GM23248 (cell line): ENCODE measurements at regions not wholly inside any gene's neighbourhood (a gene's known extent, or its start where the extent isn't known, plus 50 kb on each side); places are given as distances from the start of the nearest gene placed in this dataset.

Experiments used
- DNase-seq: peaks from one replicate; pipeline ENCODE4 v3.0.0-alpha.2; 2015
- H2AFZ ChIP-seq: fragments of 200-600 bp; sonication (generic); 2 replicates; pipeline ENCODE4 v1.6.1; 2016; ENCODE audit warnings: antibody characterized with exemption
- H3F3A ChIP-seq: fragments of 200-600 bp; sonication (generic); 2 replicates; pipeline ENCODE4 v1.6.1; 2016; ENCODE audit warnings: mild to moderate bottlenecking, antibody characterized with exemption, mixed run types; ENCODE audit not compliant: insufficient read depth
- H3K27ac ChIP-seq: fragments of 200-600 bp; sonication (generic); 2 replicates; pipeline ENCODE4 v1.5.1; 2016; ENCODE audit warnings: mild to moderate bottlenecking
- H3K27me3 ChIP-seq: fragments of 200-600 bp; sonication (generic); replicated peaks from 2 replicates; pipeline ENCODE4 v1.6.1; 2016; ENCODE audit warnings: mild to moderate bottlenecking; ENCODE audit not compliant: insufficient read depth
- H3K36me3 ChIP-seq: fragments of 200-600 bp; sonication (generic); 2 replicates; pipeline ENCODE4 v1.6.1; 2016; ENCODE audit warnings: low read depth, mild to moderate bottlenecking
- H3K4me1 ChIP-seq: fragments of 200-600 bp; sonication (generic); 2 replicates; pipeline ENCODE4 v1.6.1; 2016; ENCODE audit warnings: mild to moderate bottlenecking; ENCODE audit not compliant: insufficient read depth
- H3K4me2 ChIP-seq: fragments of 200-600 bp; sonication (generic); one replicate; pipeline ENCODE4 v1.6.1; 2016; ENCODE audit warnings: mild to moderate bottlenecking; ENCODE audit not compliant: unreplicated experiment
- H3K4me3 ChIP-seq: fragments of 200-600 bp; sonication (generic); 2 replicates; pipeline ENCODE4 v1.5.1; 2016; ENCODE audit warnings: mild to moderate bottlenecking
- H3K79me2 ChIP-seq: fragments of 200-600 bp; sonication (generic); 2 replicates; pipeline ENCODE4 v1.6.1; 2016; ENCODE audit warnings: mild to moderate bottlenecking; ENCODE audit not compliant: insufficient read depth
- H3K9ac ChIP-seq: fragments of 200-600 bp; sonication (generic); 2 replicates; pipeline ENCODE4 v1.6.1; 2016; ENCODE audit warnings: mild to moderate bottlenecking
- H3K9me2 ChIP-seq: fragments of 200-600 bp; sonication (generic); 2 replicates; pipeline ENCODE4 v1.6.1; 2016; ENCODE audit warnings: mixed run types, mild to moderate bottlenecking, moderate library complexity; ENCODE audit not compliant: insufficient read depth
- H3K9me3 ChIP-seq: fragments of 200-600 bp; sonication (generic); one replicate; pipeline ENCODE4 v1.6.1; 2017; ENCODE audit warnings: low read depth
- H4K20me1 ChIP-seq: fragments of 200-600 bp; sonication (generic); 2 replicates; pipeline ENCODE4 v1.6.0; 2016; ENCODE audit not compliant: insufficient read depth
- EZH2 ChIP-seq: fragments of 200-600 bp; sonication (generic); IDR thresholded peaks from 2 replicates; pipeline ENCODE4 v1.6.1; 2018; ENCODE audit warnings: antibody characterized with exemption, mild to moderate bottlenecking; ENCODE audit not compliant: insufficient read depth, poor library complexity, severe bottlenecking
- EZH2phosphoT487 ChIP-seq: fragments of 200-600 bp; sonication (generic); IDR thresholded peaks from 2 replicates; pipeline ENCODE4 v1.6.1; 2018; ENCODE audit warnings: antibody characterized with exemption, moderate library complexity, mild to moderate bottlenecking, low read depth; ENCODE audit not compliant: insufficient read depth
- WGBS, 2 experiments: methylation state at CpG; one replicate each; pipeline ENCODE4 v1.1.6; 2015 to 2017; ENCODE audit warnings: low lambda C conversion rate in 2 of 2, low coverage in 1 of 2; ENCODE audit errors: missing lambda C conversion rate in 2 of 2; 5-methylcytosine and 5-hydroxymethylcytosine counted together
- in situ Hi-C: fragments of 300-500 bp; cut with MboI; formaldehyde crosslinking; loops from 2 replicates; pipeline ENCODE4 v1.15.0; 2020

DNA sequence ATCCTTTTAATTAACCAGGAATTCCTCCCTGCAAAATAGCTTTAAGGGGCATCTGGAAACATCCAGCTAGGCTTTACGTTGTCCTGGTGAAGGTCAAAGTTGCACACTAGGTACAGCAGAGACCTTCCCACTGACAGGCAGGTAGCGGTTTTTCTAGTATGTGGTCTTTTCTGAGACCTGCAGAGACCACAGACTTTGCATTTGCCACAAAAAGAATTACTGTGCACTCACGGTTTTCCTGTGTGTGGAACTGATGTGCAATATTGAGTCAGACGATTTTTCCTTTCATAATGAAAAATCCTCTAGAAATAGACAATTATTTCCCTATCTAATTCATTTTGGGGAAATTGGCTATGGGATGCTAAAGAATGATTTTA, 417.0 kb upstream of the ADAMTSL1 start:
- Histone ChIP-seq H3K9ac (no peak overlapping the region), H3K79me2 (no peaks in the 10 kb centered on the region), H3F3A (no peaks in the 10 kb centered on the region), H3K9me2 (no peaks in the 10 kb centered on the region), H4K20me1 (no peaks in the 10 kb centered on the region), H3K4me3 (no peak overlapping the region), H2AFZ (no peak overlapping the region), H3K27ac (no peak overlapping the region), H3K36me3 (no peaks in the 10 kb centered on the region), H3K4me2 (no peak overlapping the region), H3K9me3 (no peaks in the 10 kb centered on the region), H3K27me3 (peaks cover 3% of the 10 kb centered on the region; the same call in 1 of the 2 replicates), H3K4me1 (no peaks in the 10 kb centered on the region)
- in situ Hi-C loops = no loop called here
- TF ChIP-seq EZH2 = no peak
- DNase-seq = no peak
- WGBS, 2 experiments = 57 to 61% methylated on average over 4 of the region's 4 CpGs

DNA sequence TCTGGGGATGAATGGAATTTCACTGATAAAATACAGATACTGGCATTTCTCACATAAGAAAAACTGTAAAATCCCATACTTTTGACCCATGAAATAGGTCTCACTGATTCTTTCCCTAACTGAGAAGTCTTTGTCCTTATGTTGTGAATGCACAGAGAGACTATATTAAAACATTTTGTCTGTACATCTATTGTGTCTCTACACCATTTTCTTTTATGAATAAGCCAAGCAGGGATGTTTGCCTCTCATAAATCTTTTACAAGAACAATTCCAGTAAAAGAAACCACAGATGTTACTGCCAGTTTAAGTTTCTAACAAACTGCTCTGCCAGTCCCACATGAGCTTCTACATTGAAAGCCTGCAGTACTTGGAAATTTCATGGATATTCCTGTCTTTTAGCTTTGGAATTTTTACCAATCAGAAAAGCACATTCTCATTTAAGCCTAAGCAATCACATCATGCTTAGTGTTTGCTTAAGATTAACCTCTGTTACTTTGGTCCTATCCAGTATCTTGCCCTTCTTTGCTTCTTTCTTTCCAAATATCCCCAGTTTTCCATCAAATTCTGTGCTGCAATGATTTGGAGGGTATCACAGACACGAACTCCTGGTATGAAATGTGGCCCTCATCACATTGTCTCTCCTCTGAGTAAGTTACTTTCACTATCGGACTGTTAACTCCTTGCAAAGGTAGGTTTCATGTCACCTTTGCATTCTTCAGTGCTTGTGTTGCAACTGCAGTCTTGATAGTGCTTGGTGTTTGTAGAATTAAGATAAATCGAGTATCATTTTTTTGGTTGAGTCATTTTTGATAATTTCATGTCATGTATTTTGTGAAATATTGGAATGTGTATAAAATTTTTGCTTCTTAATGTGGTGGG, 415.1 kb upstream of the ADAMTSL1 start:
- Histone ChIP-seq H4K20me1 (no peaks in the 10 kb centered on the region), H3K4me3 (no peak overlapping the region), H3K27ac (no peak overlapping the region), H3K4me1 (no peaks in the 10 kb centered on the region), H3K27me3 (no peaks in the 10 kb centered on the region; the same call in 1 of the 2 replicates), H3K9me3 (no peaks in the 10 kb centered on the region), H2AFZ (no peak overlapping the region), H3F3A (no peaks in the 10 kb centered on the region), H3K36me3 (no peaks in the 10 kb centered on the region), H3K9ac (no peak overlapping the region), H3K4me2 (no peak overlapping the region), H3K9me2 (no peaks in the 10 kb centered on the region), H3K79me2 (no peaks in the 10 kb centered on the region)
- DNase-seq = no peak
- in situ Hi-C loops = no loop called here
- WGBS, 2 experiments = 52 to 54% methylated on average over 3 of the region's 3 CpGs
- no peak for TF ChIP-seq EZH2
- TF ChIP-seq EZH2phosphoT487 = no peak

DNA sequence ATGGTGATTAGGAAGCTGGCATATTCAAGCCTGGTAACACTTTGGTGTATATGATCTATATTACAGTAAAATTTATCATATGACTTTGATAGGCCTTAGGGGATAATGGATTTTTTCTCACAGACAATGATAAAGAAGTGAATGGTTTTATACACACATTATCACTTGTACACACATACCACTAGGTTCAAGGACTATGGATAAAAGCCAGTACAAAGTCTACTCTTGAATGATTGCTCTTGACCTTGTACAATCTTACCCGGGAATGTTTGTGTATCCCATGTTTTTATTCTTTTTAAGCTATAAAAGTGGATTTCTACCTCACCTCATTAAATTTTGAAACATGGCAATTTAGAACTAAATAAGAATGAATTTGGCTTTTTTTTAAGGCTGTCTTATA, 414.5 kb upstream of the ADAMTSL1 start:
- Histone ChIP-seq H3K4me1 (no peaks in the 10 kb centered on the region), H3K9ac (no peak overlapping the region), H3K27me3 (no peaks in the 10 kb centered on the region; the same call in 1 of the 2 replicates), H3K4me2 (no peak overlapping the region), H3K36me3 (no peaks in the 10 kb centered on the region), H3K79me2 (no peaks in the 10 kb centered on the region), H3K9me2 (no peaks in the 10 kb centered on the region), H3K27ac (no peak overlapping the region), H3F3A (no peaks in the 10 kb centered on the region), H2AFZ (no peak overlapping the region), H4K20me1 (no peaks in the 10 kb centered on the region), H3K4me3 (no peak overlapping the region), H3K9me3 (no peaks in the 10 kb centered on the region)
- TF ChIP-seq EZH2 (no peak), EZH2phosphoT487 (no peak)
- no peak for DNase-seq
- in situ Hi-C loops = no loop called here
- WGBS, 2 experiments = 83 to 89% methylated on average over 1 of the region's 1 CpG

DNA sequence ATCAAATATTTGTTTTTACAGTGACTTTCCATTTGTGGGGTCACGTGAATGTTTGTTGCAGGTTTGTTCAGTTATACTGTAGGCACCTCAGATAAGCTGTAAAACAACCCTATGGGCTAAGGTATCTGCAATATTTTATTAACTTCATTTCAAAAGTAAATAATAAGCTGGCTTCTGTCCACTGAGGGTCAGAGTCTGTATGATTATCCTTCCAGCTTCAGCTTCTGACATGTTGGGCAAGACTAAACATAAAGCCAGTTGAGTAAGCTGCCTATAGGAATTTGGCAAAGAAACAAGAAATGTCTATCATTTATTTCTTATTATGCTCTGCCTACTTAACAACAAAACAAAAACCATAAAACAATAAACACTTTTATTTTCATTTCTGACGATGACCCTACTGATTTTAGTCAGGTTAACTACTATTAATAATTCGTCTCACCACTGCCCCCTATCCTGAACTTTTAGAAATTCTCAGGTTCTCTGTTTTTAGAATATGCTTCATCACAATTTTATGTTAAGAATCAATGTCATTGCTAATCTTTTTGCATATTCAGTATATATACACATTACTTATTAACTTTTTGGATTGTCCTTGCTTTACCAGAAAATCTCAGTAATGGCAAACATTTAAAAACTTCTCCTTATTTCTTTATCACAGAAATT, 413.6 kb upstream of the ADAMTSL1 start:
- no peak for TF ChIP-seq EZH2
- TF ChIP-seq EZH2phosphoT487 = no peak
- no peaks in the 10 kb centered on the region for H3F3A ChIP-seq
- H3K4me1 ChIP-seq = no peaks in the 10 kb centered on the region
- in situ Hi-C loops = no loop called here
- no peaks in the 10 kb centered on the region for H3K79me2 ChIP-seq
- no peaks in the 10 kb centered on the region; the same call in 1 of the 2 replicates for H3K27me3 ChIP-seq
- no peaks in the 10 kb centered on the region for H4K20me1 ChIP-seq
- no peaks in the 10 kb centered on the region for H3K9me2 ChIP-seq
- no peak overlapping the region for H3K9ac ChIP-seq
- H3K9me3 ChIP-seq = no peaks in the 10 kb centered on the region
- no peak overlapping the region for H3K27ac ChIP-seq
- H3K4me2 ChIP-seq = no peak overlapping the region
- H2AFZ ChIP-seq = no peak overlapping the region
- H3K4me3 ChIP-seq = no peak overlapping the region
- 62 to 63% methylated on average over 3 of the region's 3 CpGs for WGBS, 2 experiments
- no peak for DNase-seq
- no peaks in the 10 kb centered on the region for H3K36me3 ChIP-seq
